ENCODE measurements at regions not wholly inside any gene's neighbourhood (a gene's known extent, or its start where the extent isn't known, plus 50 kb on each side); places are given as distances from the start of the nearest gene placed in this dataset.

GRCh38 chr18:39225373-39225772, 1659.8 kb upstream of the CELF4 start:
- no peak for TF ChIP-seq TARDBP (IDR thresholded peaks at IDR 0.05)
- TF ChIP-seq ARNT (IDR thresholded peaks at IDR 0.05): no peak
- TF ChIP-seq FOXK2 (IDR thresholded peaks at IDR 0.05): no peak
- TF ChIP-seq FOXA1 (IDR thresholded peaks at IDR 0.05): no peak
- TF ChIP-seq SUZ12 (IDR thresholded peaks at IDR 0.05): no peak
- TF ChIP-seq L3MBTL2 (conservative IDR thresholded peaks at IDR 0.05): no peak
- TF ChIP-seq SP1 (IDR thresholded peaks at IDR 0.05): no peak
- no peak for TF ChIP-seq BHLHE40 (IDR thresholded peaks at IDR 0.05; ENCODE audit: borderline replicate concordance)
- no peak for TF ChIP-seq PKNOX1 (IDR thresholded peaks at IDR 0.05)
- no peak for TF ChIP-seq FOXM1 (IDR thresholded peaks at IDR 0.05; ENCODE audit: borderline replicate concordance)
- no peak for TF ChIP-seq NFRKB (IDR thresholded peaks at IDR 0.05)
- TF ChIP-seq ELF4 (IDR thresholded peaks at IDR 0.05): no peak

All from HEK293T (cell line).